ENCODE measurements at regions not wholly inside any gene's neighbourhood (a gene's known extent, or its start where the extent isn't known, plus 50 kb on each side); places are given as distances from the start of the nearest gene placed in this dataset.

GRCh38 chr5:2579126-2579525 is 172.4 kb downstream of the IRX2 start:
- H3K4me3 ChIP-seq (ENCODE audit: low read length), result no peak overlapping the region
- TF ChIP-seq ZNF274 (IDR thresholded peaks at IDR 0.05; ENCODE audit: low read depth, low read length), result no peak

DNA sequence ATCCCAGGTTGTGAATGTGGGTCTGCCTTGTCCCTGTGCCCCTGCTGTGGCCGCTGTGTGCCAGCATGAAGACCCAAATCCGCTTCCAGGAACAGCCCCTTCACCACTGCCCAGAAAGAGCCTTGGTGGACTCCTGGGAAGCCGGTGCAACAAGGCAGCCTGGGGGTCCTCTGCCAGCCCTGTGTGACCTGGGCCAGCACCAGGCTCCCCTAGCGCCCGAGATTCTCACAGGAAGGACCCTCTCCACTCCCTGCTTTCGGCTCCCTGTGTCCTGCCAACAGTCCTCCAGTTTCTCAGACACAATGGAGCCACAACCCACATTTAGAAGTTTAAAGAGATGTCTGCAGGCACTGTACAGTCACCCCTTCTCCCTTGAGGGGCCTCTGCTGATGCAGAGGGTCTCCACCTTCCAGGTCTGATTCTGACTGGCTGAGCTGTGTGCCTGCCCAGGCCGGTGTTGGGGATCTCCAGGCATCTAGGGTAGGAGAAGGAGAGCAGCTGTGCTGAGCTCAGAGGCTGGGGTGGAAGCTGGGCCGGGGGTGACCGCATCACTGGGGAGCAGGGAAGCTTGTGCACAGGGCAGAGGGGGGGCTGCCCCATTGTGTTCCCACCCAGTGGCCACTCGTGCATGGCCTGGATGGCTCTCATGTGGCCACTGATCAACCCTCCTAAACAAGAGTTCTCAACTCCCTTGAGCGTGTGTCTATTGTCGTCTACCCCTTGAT is 174.0 kb downstream of the IRX2 start:
- TF ChIP-seq ZNF274 (IDR thresholded peaks at IDR 0.05; ENCODE audit: low read depth, low read length), result no peak
- no peak overlapping the region for H3K4me3 ChIP-seq (ENCODE audit: low read length)

DNA sequence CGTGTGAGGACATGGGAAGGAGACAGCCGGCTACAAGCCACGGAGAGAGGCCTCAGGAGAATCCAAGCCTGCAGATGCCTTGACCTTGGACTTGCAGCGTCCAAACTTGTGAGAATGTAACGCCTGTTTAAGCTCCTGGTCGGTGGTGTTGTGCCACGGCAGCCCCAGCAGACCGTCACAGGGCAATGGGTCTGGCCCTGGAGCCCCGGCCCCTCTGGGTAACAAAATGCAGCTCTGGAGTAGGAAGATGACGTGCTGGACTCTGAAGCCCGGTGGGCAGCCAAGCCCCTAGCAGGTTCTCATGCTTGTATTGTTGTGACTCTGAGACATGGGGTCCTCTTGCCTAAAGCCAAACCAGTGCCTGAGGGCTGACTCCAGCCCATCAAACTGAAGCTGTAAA is 174.7 kb downstream of the IRX2 start:
- H3K4me3 ChIP-seq (ENCODE audit: low read length), result no peak overlapping the region
- TF ChIP-seq ZNF274 (IDR thresholded peaks at IDR 0.05; ENCODE audit: low read depth, low read length), result no peak

DNA sequence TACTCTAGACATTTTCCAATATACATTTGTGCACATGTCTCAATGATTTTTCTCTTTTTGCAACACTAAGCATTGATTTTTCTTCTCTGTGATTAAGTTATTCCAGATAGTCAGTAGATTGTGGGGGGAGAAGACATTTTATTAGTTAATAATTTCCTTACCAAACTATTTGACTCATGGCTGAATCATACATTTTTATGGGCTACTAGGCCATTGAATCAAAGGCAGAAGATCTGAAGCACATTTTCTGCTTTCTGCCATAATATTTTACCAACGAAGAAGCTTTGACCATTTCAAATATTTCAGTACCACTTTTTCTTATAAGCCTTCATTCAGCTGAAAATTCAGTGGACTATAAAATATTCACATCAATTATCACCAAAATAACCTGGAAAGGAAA is 175.6 kb downstream of the IRX2 start:
- TF ChIP-seq ZNF274 (IDR thresholded peaks at IDR 0.05; ENCODE audit: low read depth, low read length), result no peak
- H3K4me3 ChIP-seq (ENCODE audit: low read length), result no peak overlapping the region

- no peak overlapping the region for H3K4me3 ChIP-seq (ENCODE audit: low read length)
- TF ChIP-seq ZNF274 (IDR thresholded peaks at IDR 0.05; ENCODE audit: low read depth, low read length), result no peak
Observed at GRCh38 chr5:2575292-2575691, 176.2 kb downstream of the IRX2 start.

DNA sequence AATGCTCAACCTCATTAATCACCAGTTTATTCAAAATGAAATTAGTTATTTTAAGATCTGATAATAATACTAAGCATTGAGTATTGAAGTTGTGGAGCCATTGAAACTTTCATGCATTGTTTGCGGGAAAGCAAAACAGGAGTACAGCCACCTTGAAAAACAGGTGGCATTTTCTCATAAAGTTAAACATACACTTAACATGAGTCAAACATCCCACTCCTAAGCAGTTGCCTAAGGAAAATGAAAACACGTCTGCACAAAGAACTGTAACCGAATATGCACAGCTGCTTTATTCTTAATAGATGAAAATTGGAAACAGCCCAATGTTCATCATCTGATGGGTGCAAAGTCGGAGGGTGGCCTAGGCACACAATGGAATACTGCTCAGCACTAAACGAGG is 177.3 kb downstream of the IRX2 start:
- H3K4me3 ChIP-seq (ENCODE audit: low read length), result no peak overlapping the region
- no peak for TF ChIP-seq ZNF274 (IDR thresholded peaks at IDR 0.05; ENCODE audit: low read depth, low read length)

GRCh38 chr5:2570586-2570985 is 180.9 kb downstream of the IRX2 start:
- TF ChIP-seq ZNF274 (IDR thresholded peaks at IDR 0.05; ENCODE audit: low read depth, low read length), result no peak
- H3K4me3 ChIP-seq (ENCODE audit: low read length), result no peak overlapping the region

DNA sequence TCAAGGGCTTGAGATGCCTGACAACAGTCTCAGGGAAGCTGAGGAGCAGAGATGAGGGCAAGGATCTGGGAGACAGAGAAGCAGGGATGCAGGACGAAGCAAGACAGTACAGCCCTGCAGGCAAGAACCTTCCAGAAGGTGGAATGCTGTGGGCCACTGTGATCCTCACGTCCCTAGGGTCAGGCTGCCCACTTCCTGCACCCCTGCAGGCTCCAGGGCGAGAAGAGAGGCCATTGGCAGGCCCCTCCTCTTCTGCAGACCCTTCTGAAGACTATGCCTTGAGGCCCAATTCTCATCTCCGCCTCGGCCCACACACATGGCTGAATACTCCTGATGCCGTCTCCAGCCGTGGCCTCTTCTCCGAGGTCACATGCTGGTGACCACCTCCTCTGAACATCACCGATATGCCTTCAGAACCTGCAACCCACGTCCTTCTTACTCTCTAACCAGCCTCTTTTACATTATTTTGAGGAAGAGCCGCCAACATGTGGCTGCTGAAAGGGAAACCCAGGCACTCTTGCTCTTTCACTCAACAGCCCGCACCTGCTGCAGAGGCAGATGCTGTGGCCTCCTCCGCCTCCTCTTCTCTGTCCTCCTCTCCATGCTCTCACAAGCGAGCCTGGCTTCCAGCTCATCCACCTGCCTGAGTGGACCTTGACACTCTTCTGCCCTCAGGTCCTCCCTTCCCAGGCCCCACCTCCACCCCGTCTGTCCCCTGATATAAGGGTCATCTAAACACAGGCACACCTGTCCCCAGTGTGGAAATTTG is 181.5 kb downstream of the IRX2 start:
- TF ChIP-seq ZNF274 (IDR thresholded peaks at IDR 0.05; ENCODE audit: low read depth, low read length), result no peak
- H3K4me3 ChIP-seq (ENCODE audit: low read length), result no peak overlapping the region

- H3K4me3 ChIP-seq (ENCODE audit: low read length), result no peak overlapping the region
- TF ChIP-seq ZNF274 (IDR thresholded peaks at IDR 0.05; ENCODE audit: low read depth, low read length), result no peak
Observed at GRCh38 chr5:2569176-2569575, 182.3 kb downstream of the IRX2 start.

DNA sequence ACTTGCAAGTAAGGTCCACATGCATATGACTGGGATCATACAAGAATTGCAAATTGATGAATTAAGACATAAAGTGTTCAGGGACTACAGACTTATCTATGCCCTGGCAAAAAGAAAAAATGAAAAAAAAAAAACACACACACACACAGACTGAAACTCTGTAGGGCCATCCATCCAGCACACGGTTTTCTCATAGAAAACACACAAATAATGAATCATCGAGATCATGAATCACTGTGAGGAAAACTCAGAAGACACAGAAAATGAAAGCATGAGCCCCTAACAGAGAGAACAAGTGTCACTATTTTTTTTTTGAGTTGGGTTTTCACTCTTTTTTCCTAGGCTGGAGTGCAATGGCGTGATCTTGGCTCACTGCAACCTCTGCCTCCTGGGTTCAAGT is 185.2 kb downstream of the IRX2 start:
- H3K4me3 ChIP-seq (ENCODE audit: low read length), result no peak overlapping the region
- no peak for TF ChIP-seq ZNF274 (IDR thresholded peaks at IDR 0.05; ENCODE audit: low read depth, low read length)

DNA sequence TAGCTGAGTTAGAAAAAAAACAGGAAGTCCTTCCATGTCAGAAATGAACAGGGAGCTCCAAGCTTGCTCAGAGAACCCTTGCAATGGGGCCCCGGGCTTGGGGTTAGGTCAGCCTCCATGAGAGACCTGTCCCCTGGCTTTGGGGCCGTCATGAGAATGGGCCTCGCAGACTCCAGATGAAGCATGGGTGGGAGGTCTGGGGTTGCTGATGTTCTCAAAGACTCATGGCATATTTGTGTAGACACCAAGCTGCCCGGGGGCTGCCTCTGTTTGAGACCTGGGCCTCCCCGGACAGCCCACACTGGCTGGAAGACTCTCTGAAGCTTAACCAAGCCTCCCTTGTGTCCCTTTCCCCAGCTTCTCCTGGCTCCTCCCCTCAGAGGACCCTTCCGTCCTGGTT is 186.3 kb downstream of the IRX2 start:
- H3K4me3 ChIP-seq (ENCODE audit: low read length), result no peak overlapping the region
- no peak for TF ChIP-seq ZNF274 (IDR thresholded peaks at IDR 0.05; ENCODE audit: low read depth, low read length)

DNA sequence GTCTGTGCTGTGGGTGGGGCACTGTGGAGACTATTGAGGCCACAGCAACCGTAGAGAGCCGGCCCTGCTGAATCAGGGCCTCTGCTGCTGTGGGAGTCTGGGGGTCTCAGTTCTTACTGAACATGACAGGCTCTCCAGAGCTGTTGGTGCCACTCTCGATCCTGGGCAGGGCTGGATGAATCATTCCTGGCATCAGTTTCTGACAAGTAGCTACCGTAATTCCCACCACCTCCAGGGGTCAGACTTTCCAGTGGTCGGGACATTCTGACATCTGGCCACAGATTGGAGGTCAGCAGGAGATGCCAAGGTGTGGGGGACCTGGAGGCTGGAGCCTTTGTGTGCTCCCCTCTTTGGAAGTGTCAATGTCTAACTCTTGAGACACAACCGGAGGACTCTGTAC is 188.4 kb downstream of the IRX2 start:
- TF ChIP-seq ZNF274 (IDR thresholded peaks at IDR 0.05; ENCODE audit: low read depth, low read length), result no peak
- H3K4me3 ChIP-seq (ENCODE audit: low read length), result no peak overlapping the region

DNA sequence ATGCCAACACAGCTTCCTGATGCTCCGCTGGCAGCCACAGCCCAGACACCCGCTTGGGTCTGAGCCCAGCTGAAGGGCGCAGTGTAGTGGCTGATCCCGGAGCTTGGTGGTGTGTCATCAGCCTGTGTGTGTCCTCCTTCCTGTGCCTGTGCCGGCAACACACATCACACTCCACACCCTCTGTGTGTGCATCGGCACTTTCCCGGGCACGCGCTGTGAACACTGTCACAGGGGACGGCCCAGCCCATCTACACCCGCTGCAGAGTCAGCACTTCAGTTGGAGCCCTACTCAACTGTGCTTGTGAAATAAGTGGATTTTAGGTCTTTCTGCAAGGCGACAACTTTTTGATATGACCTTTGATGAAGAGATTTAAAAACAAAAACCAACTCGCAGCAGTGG is 189.4 kb downstream of the IRX2 start:
- TF ChIP-seq ZNF274 (IDR thresholded peaks at IDR 0.05; ENCODE audit: low read depth, low read length), result no peak
- H3K4me3 ChIP-seq (ENCODE audit: low read length), result no peak overlapping the region

- no peak overlapping the region for H3K4me3 ChIP-seq (ENCODE audit: low read length)
- no peak for TF ChIP-seq ZNF274 (IDR thresholded peaks at IDR 0.05; ENCODE audit: low read depth, low read length)
Observed at GRCh38 chr5:2560435-2560834, 191.0 kb downstream of the IRX2 start.

DNA sequence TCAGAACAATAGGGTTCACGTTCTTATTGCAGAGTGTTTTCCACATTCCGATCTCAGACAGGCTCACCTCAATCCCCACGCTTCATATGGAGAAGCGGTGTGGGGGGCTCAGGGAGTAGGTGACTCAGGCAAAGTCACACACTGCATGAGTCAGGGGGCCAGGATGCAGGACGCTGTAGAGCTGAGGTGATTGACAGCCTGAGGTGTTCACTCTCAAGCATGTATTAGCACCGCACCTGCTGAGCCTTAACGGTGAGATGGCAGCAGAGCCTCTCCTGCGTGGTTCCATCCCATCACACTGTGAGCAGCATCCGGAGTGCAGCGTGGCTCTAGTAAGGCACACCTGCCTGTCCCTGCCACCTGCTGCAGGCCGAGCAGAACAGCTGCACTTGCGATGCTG is 194.0 kb downstream of the IRX2 start:
- no peak for TF ChIP-seq ZNF274 (IDR thresholded peaks at IDR 0.05; ENCODE audit: low read depth, low read length)
- no peak overlapping the region for H3K4me3 ChIP-seq (ENCODE audit: low read length)

Data from GM08714 (cell line).